HUES64 (cell line): ENCODE measurements at regions not wholly inside any gene's neighbourhood (a gene's known extent, or its start where the extent isn't known, plus 50 kb on each side); places are given as distances from the start of the nearest gene placed in this dataset.
"Not testable (repeated sequence)": the region's sequence is repeated elsewhere in the genome, so short reads cannot be mapped to it uniquely, and the experiment has no call there.

Experiments
- H3K27ac ChIP-seq: 2 replicates; pipeline ENCODE4 v1.7.0; 2013; ENCODE audit warnings: low read depth, low read length, inconsistent platforms
- H3K27me3 ChIP-seq: 2 replicates; pipeline ENCODE4 v1.6.1; 2013; ENCODE audit warnings: mild to moderate bottlenecking, low read length; ENCODE audit not compliant: insufficient read depth
- H3K36me3 ChIP-seq: 2 replicates; pipeline ENCODE4 v1.6.1; 2013; ENCODE audit warnings: mild to moderate bottlenecking, low read length; ENCODE audit not compliant: insufficient read depth
- H3K4me1 ChIP-seq: 2 replicates; pipeline ENCODE4 v1.6.1; 2013; ENCODE audit warnings: mild to moderate bottlenecking, low read length, moderate library complexity; ENCODE audit not compliant: insufficient read depth
- H3K4me3 ChIP-seq: 2 replicates; pipeline ENCODE4 v1.5.1; 2013; ENCODE audit warnings: mild to moderate bottlenecking, low read length, moderate library complexity
- H3K9ac ChIP-seq: 2 replicates; pipeline ENCODE4 v1.6.1; 2013; ENCODE audit warnings: mild to moderate bottlenecking, low read depth, low read length
- H3K9me3 ChIP-seq: 2 replicates; pipeline ENCODE4 v1.6.1; 2013; ENCODE audit warnings: low read depth, low read length; ENCODE audit not compliant: insufficient read depth
- WGBS: fragments of 150-250, 120-280 bp; methylation state at CpG from one replicate; pipeline ENCODE4 v1.1.7; 2013; ENCODE audit warnings: missing lambda C conversion rate; 5-methylcytosine and 5-hydroxymethylcytosine counted together

DNA sequence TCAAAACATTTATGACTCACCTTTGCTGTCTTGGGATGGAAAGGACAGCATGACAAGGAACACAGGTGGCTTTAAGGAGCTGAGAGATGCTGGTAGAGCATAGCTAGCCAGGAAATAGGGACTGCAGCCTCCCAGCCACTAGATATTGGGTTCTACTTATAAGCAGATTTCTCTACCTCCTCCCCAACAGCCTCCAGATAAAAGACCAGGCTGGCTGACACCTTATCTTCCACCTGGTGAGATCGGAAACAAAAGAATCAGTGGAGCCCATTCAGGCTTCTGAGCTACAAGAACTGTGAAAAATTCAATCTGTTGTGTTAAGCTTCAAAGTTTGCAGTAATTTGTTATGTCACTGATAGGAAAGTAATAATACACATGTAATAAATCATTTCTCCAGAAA is 1278.5 kb upstream of the ZEB2 start:
- no peaks in the 10 kb centered on the region for H3K9me3 ChIP-seq
- no peaks in the 10 kb centered on the region for H3K4me1 ChIP-seq
- H3K9ac ChIP-seq = no peak overlapping the region
- H3K27me3 ChIP-seq = no peaks in the 10 kb centered on the region
- no peak overlapping the region for H3K4me3 ChIP-seq
- whole genome bisulfite sequencing = 94% methylated on average over 1 of the region's 1 CpG
- no peaks in the 10 kb centered on the region for H3K36me3 ChIP-seq
- H3K27ac ChIP-seq = no peak overlapping the region

DNA sequence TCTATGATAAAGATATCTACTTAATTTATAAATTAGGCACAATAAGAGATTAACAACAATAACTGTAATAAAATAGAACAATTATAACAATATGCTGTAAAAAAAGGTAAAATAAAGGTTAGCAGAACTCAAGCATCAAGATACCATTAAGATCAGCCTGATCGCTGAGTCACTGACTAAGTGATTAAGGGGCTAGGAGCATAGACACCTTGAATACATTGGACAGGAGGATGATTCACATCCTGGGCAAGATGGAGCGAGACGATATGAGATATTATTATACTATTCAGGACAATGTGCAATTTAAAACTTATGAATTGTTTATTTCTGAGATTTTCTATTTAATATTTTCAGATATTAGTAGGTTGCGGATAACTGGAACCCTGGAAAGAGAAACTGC is 1277.8 kb upstream of the ZEB2 start:
- Histone ChIP-seq H3K27me3 (no peaks in the 10 kb centered on the region), H3K27ac (no peak overlapping the region), H3K9ac (no peak overlapping the region), H3K36me3 (no peaks in the 10 kb centered on the region), H3K9me3 (no peaks in the 10 kb centered on the region), H3K4me3 (no peak overlapping the region), H3K4me1 (no peaks in the 10 kb centered on the region)
- 99% methylated on average over 2 of the region's 4 CpGs for WGBS

DNA sequence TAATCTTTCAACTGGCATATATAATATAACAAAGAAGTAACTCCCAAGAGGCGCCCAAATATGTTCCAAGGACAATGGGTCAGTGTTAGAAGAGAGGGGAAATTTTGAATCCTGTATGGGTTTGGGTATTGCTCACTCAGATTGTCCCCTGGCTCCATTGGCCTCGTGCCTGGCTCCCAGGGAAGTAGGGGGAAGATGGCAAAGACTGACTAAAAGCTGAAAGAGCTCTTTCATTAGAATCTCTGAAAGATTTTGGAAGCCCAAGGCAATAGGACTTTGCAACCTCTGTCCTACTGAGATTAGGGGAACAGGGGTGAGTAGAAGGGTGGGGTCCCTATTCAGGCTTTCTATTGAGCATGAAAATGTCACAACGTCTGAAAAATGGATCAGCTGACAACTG is 1272.8 kb upstream of the ZEB2 start:
- 91% methylated on average over 3 of the region's 3 CpGs for WGBS
- H3K9me3 ChIP-seq = no peaks in the 10 kb centered on the region

DNA sequence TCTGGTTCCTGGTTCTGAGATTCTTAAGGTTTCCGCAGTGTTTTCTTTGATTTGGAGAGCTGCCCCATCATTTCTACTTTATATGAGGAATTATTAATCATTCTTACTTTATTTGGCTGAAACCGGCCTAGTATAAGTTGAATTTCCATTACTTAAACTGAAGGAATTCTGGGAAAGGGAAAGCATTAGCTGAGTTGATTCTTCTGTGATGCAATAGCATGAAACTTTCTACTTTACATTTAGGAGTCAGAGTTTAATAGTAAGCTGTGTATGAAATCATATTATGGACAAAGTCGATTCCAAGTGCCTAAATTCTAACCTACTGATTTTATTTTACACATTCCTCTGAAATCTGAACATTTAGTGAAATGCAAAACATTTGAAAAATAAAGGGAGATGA is 1269.7 kb upstream of the ZEB2 start:
- 100% methylated on average over 1 of the region's 3 CpGs for WGBS
- no peak overlapping the region for H3K27ac ChIP-seq

More for the DNA sequence above, 1272.8 kb upstream of the ZEB2 start:
- Histone ChIP-seq H3K36me3 (no peaks in the 10 kb centered on the region), H3K27ac (no peak overlapping the region), H3K27me3 (no peaks in the 10 kb centered on the region), H3K9ac (no peak overlapping the region), H3K4me1 (no peaks in the 10 kb centered on the region), H3K4me3 (no peak overlapping the region)

GRCh38 chr2:145787597-145788361 is 1267.9 kb upstream of the ZEB2 start:
- H3K4me1 ChIP-seq, H3K9me3 ChIP-seq: not testable (repeated sequence)
- WGBS = 95% methylated on average over 6 of the region's 6 CpGs

More for the DNA sequence above, 1269.7 kb upstream of the ZEB2 start:
- Histone ChIP-seq H3K36me3 (no peaks in the 10 kb centered on the region), H3K9me3 (no peaks in the 10 kb centered on the region), H3K4me1 (no peaks in the 10 kb centered on the region), H3K9ac (no peak overlapping the region), H3K4me3 (no peak overlapping the region), H3K27me3 (no peaks in the 10 kb centered on the region)

GRCh38 chr2:145782607-145783006 is 1262.7 kb upstream of the ZEB2 start:
- WGBS = 97% methylated on average over 5 of the region's 5 CpGs
- not testable (repeated sequence) for H3K36me3 ChIP-seq, H3K27me3 ChIP-seq, H3K4me1 ChIP-seq, H3K4me3 ChIP-seq, H3K27ac ChIP-seq, H3K9ac ChIP-seq
- peaks cover 15% of the 10 kb centered on the region; the same call in 1 of the 2 replicates for H3K9me3 ChIP-seq

More at GRCh38 chr2:145787597-145788361, 1267.9 kb upstream of the ZEB2 start:
- not testable (repeated sequence) for H3K36me3 ChIP-seq, H3K9ac ChIP-seq, H3K4me3 ChIP-seq, H3K27me3 ChIP-seq, H3K27ac ChIP-seq

DNA sequence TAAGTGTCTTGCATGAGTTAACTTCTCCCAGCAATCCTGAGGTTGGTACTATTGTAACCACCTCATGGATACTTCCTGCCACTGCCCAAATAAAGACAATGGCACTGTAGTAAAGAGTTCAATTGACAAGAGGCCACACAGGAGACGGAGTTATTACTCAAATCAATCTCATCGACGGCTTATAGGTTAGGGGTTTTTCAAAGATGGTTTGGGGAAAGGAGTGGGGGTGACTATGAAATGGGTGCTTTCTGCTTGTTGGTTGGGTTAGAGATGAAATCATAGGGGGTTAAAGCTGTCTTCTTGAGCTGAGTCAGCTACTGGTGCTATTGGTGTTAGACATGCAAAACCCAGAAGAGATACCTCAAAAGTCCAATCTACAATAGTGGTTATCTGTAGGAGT is 1258.0 kb upstream of the ZEB2 start:
- H3K9me3 ChIP-seq = peaks cover 15% of the 10 kb centered on the region; the same call in 1 of the 2 replicates
- no peak overlapping the region for H3K9ac ChIP-seq
- WGBS = 96% methylated on average over 3 of the region's 3 CpGs
- no peaks in the 10 kb centered on the region for H3K27me3 ChIP-seq
- H3K27ac ChIP-seq = no peak overlapping the region
- H3K4me3 ChIP-seq = no peak overlapping the region
- H3K36me3 ChIP-seq = no peaks in the 10 kb centered on the region
- no peaks in the 10 kb centered on the region for H3K4me1 ChIP-seq

DNA sequence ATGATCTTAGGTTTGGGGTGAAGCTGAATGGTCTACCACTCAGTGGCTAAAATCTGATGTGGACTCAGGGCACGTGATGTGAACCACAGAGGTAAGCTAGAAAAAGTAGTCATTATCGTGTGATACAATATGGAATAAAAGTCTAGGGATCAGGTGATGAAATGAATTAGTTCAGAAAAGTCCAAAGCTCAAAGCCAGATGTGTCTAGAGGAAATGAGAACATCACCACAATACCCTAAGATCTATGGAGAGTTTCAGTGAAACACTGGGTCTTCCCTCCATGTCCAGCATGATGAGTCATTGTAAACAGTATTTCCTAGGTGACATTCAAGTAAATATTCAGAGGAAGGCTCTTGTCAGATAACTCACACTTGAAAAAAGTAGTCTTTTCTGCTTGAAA is 1257.4 kb upstream of the ZEB2 start:
- WGBS = 92% methylated on average over 2 of the region's 2 CpGs
- Histone ChIP-seq H3K36me3 (no peaks in the 10 kb centered on the region), H3K4me1 (no peaks in the 10 kb centered on the region), H3K27me3 (no peaks in the 10 kb centered on the region), H3K9ac (no peak overlapping the region), H3K4me3 (no peak overlapping the region), H3K27ac (no peak overlapping the region), H3K9me3 (peaks cover 9% of the 10 kb centered on the region; the same call in 1 of the 2 replicates)

GRCh38 chr2:145775591-145775990 is 1255.7 kb upstream of the ZEB2 start:
- 100% methylated on average over 2 of the region's 2 CpGs for WGBS
- Histone ChIP-seq H3K27me3 (no peaks in the 10 kb centered on the region), H3K9me3 (no peaks in the 10 kb centered on the region), H3K9ac (no peak overlapping the region), H3K4me3 (no peak overlapping the region), H3K36me3 (no peaks in the 10 kb centered on the region), H3K27ac (no peak overlapping the region), H3K4me1 (no peaks in the 10 kb centered on the region)

DNA sequence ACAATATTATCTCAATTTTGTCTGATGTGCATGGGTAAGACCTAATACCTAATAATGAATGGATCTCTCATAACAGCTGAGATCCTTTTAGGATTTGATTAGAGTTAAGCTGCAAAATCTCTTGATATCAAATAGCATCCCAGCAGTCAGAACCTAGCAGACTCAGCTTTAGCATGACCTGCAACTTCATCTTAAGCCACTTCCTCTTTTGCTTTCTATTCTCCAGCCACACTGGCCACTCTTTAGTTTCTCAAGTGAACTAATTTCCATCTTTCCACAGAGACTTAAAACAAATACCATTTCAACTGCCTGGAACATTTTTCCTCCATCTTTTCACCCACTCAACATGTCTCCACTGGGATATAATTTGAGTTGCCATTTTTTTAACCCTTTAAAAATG is 1251.6 kb upstream of the ZEB2 start:
- no peaks in the 10 kb centered on the region for H3K9me3 ChIP-seq
- H3K36me3 ChIP-seq = no peaks in the 10 kb centered on the region
- H3K9ac ChIP-seq = no peak overlapping the region
- no peak overlapping the region for H3K4me3 ChIP-seq
- no peak overlapping the region for H3K27ac ChIP-seq
- no peaks in the 10 kb centered on the region for H3K4me1 ChIP-seq
- no peaks in the 10 kb centered on the region for H3K27me3 ChIP-seq

DNA sequence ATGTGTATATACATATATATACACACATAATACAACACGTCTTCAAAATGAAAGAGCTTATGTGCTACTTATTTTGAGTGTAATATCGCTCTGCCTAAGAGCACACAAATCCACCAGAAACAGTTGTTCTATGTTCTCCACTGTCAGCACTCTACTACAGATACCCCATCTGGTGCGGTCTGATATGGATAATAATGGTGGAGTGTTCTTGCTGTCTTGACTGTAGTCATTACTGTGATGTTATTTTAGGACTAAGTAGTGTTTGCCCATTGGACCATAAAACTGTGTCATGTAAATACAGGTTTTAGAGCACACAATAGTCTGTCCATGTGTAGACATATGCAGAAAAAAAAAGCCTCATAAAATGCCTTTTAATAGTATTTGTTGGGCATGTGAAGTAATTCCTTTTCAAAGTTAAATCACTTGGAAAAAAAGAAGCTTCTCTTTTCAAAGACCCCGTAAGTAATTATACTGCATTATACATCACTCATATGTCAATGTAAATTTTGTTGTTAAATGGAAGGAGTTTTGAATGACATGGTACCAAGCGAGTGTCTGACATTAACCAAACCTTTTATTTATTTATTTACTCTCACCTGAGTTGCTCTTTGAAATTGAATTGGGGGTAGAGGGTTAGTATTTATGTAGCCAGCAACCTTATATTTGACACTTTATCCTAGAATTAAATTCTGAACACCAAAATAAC is 1249.2 kb upstream of the ZEB2 start:
- 90% methylated on average over 2 of the region's 5 CpGs for WGBS
- no peaks in the 10 kb centered on the region for H3K9me3 ChIP-seq
- H3K9ac ChIP-seq = no peak overlapping the region
- H3K36me3 ChIP-seq = no peaks in the 10 kb centered on the region
- no peak overlapping the region for H3K27ac ChIP-seq
- H3K27me3 ChIP-seq = no peaks in the 10 kb centered on the region
- no peaks in the 10 kb centered on the region for H3K4me1 ChIP-seq
- H3K4me3 ChIP-seq = no peak overlapping the region
